Stimulated activated CD4-positive, alpha-beta T cell treated with anti-CD3 and anti-CD28 coated beads, Interleukin-12 subunit alpha, Interleukin-12 subunit beta, amount 100 ng/mL, for 48 hours (primary cell): ENCODE measurements at regions not wholly inside any gene's neighbourhood (a gene's known extent, or its start where the extent isn't known, plus 50 kb on each side); places are given as distances from the start of the nearest gene placed in this dataset.

Experiments used
- DNase-seq, 3 donors: peaks; one replicate each; pipeline ENCODE4 v3.0.0-alpha.2; 2020; ENCODE audit warnings: low read depth in 2 of 3, low spot score in 1 of 3

- DNase-seq, result no peak
These were observed 126.2 kb downstream of the MRM1 start for GRCh38 chr17:36727577-36727976.

- DNase-seq, result peak in 1 of 3 donors; percentile 8
These were observed 126.9 kb downstream of the MRM1 start for GRCh38 chr17:36728030-36728991.

GRCh38 chr17:36730095-36730808 lies 128.9 kb downstream of the MRM1 start:
- no peak for DNase-seq

GRCh38 chr17:36730857-36731490 lies 129.6 kb downstream of the MRM1 start:
- DNase-seq, result no peak

GRCh38 chr17:36731811-36732210 lies 130.4 kb downstream of the MRM1 start:
- DNase-seq, result no peak

GRCh38 chr17:36732351-36732750 lies 131.0 kb downstream of the MRM1 start:
- no peak for DNase-seq

GRCh38 chr17:36736201-36737156 lies 135.1 kb downstream of the MRM1 start:
- no peak for DNase-seq

- no peak for DNase-seq
These were observed 137.8 kb downstream of the MRM1 start for GRCh38 chr17:36739208-36739607.

- no peak for DNase-seq
These were observed 138.8 kb downstream of the MRM1 start for GRCh38 chr17:36740157-36740556.

- DNase-seq, result no peak
These were observed 139.9 kb downstream of the MRM1 start for GRCh38 chr17:36741019-36741902.

GRCh38 chr17:36742267-36743000 lies 141.1 kb downstream of the MRM1 start:
- DNase-seq, result no peak

GRCh38 chr17:36743130-36743529 lies 141.7 kb downstream of the MRM1 start:
- no peak for DNase-seq

GRCh38 chr17:36746381-36747053 lies 145.1 kb downstream of the MRM1 start:
- DNase-seq, result no peak

GRCh38 chr17:36747861-36748260 lies 146.5 kb downstream of the MRM1 start:
- DNase-seq, result no peak

GRCh38 chr17:36748272-36748671 lies 146.9 kb downstream of the MRM1 start:
- no peak for DNase-seq

- no peak for DNase-seq
These were observed 148.1 kb downstream of the MRM1 start for GRCh38 chr17:36749493-36749892.

GRCh38 chr17:36750316-36750885 lies 149.0 kb downstream of the MRM1 start:
- no peak for DNase-seq
